GM12892 (cell line): ENCODE measurements at regions not wholly inside any gene's neighbourhood (a gene's known extent, or its start where the extent isn't known, plus 50 kb on each side); places are given as distances from the start of the nearest gene placed in this dataset.

Experiments used
- POLR2A ChIP-seq: IDR thresholded peaks from 2 replicates; pipeline ENCODE4 v1.6.1; 2011; ENCODE audit warnings: low read depth, low read length, control low read depth
- POLR2AphosphoS5 ChIP-seq: IDR thresholded peaks from 2 replicates; pipeline ENCODE4 v1.6.1; 2011; ENCODE audit warnings: low read depth, low read length, control low read depth

GRCh38 chr1:201617157-201617556 is 78.2 kb downstream of the NAV1 start:
- no peak for TF ChIP-seq POLR2AphosphoS5
- no peak for TF ChIP-seq POLR2A
